ENCODE measurements at regions not wholly inside any gene's neighbourhood (a gene's known extent, or its start where the extent isn't known, plus 50 kb on each side); places are given as distances from the start of the nearest gene placed in this dataset.

DNA sequence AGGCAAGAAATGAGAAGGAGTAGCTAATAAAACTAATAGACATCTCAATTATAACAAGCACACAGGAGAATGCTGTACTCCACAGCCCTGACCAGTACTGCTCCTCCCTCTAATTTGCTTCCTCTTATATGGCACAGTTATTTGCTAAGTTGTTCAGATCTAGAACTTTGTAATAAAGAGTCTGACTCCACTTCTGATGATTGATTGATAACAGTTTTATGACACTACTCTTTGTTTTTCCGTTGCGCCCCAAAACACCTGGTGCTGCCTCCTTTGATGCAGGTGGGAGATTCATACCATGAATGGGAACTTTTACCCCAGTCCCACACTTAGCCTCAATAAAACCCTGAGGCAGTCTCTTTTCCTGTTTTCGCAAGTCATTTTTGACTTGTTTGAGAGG lies 777.7 kb downstream of the GBE1 start:
- no peak for DNase-seq (ENCODE audit: low spot score)
- Histone ChIP-seq H3K9me3 (ENCODE audit: control insufficient read depth in 4 of 4, low read length in 3 of 4) (no peaks in the 10 kb centered on the region), H3K4me1 (ENCODE audit: control insufficient read depth in 4 of 4, insufficient read depth in 4 of 4, low read length in 3 of 4) (no peaks in the 10 kb centered on the region), H3K4me3 (ENCODE audit: low read depth in 1 of 3, low read length in 3 of 3) (no peak overlapping the region), H3K27me3 (ENCODE audit: control insufficient read depth in 4 of 4, insufficient read depth in 4 of 4, low read length in 3 of 4) (no peaks in the 10 kb centered on the region), H3K36me3 (ENCODE audit: control insufficient read depth in 4 of 4, insufficient read depth in 3 of 4, low read depth in 1 of 4, low read length in 3 of 4) (no peaks in the 10 kb centered on the region), H3K27ac (ENCODE audit: low read depth in 1 of 2, low read length in 2 of 2) (no peak overlapping the region), H3K9ac (ENCODE audit: low read depth in 1 of 2, low read length in 2 of 2) (no peak overlapping the region)
- WGBS, result 89% methylated on average over 3 of the region's 3 CpGs
- TF ChIP-seq RXRA (IDR thresholded peaks at IDR 0.05) (no peak), SP1 (IDR thresholded peaks at IDR 0.05) (no peak), ATF3 (IDR thresholded peaks at IDR 0.05) (no peak), CTCF (IDR thresholded peaks at IDR 0.05; ENCODE audit: low read depth, low read length, missing input control) (no peak)

GRCh38 chr3:80978216-80978969 lies 783.1 kb downstream of the GBE1 start:
- no peak for DNase-seq (ENCODE audit: low spot score)
- Histone ChIP-seq H3K9ac (ENCODE audit: low read depth in 1 of 2, low read length in 2 of 2) (no peak overlapping the region), H3K36me3 (ENCODE audit: control insufficient read depth in 4 of 4, insufficient read depth in 3 of 4, low read depth in 1 of 4, low read length in 3 of 4) (no peaks in the 10 kb centered on the region), H3K27me3 (ENCODE audit: control insufficient read depth in 4 of 4, insufficient read depth in 4 of 4, low read length in 3 of 4) (no peaks in the 10 kb centered on the region), H3K27ac (ENCODE audit: low read depth in 1 of 2, low read length in 2 of 2) (no peak overlapping the region), H3K9me3 (ENCODE audit: control insufficient read depth in 4 of 4, low read length in 3 of 4) (no peaks in the 10 kb centered on the region), H3K4me1 (ENCODE audit: control insufficient read depth in 4 of 4, insufficient read depth in 4 of 4, low read length in 3 of 4) (no peaks in the 10 kb centered on the region), H3K4me3 (ENCODE audit: low read depth in 1 of 3, low read length in 3 of 3) (no peak overlapping the region)
- TF ChIP-seq GABPA (IDR thresholded peaks at IDR 0.05 in 1 of 2, conservative IDR thresholded peaks at IDR 0.05 in 1 of 2), result no peak
- WGBS, result 79% methylated on average over 4 of the region's 4 CpGs

- Histone ChIP-seq H3K36me3 (ENCODE audit: control insufficient read depth in 4 of 4, insufficient read depth in 3 of 4, low read depth in 1 of 4, low read length in 3 of 4) (no peaks in the 10 kb centered on the region), H3K4me1 (ENCODE audit: control insufficient read depth in 4 of 4, insufficient read depth in 4 of 4, low read length in 3 of 4) (no peaks in the 10 kb centered on the region), H3K9me3 (ENCODE audit: control insufficient read depth in 4 of 4, low read length in 3 of 4) (no peaks in the 10 kb centered on the region), H3K9ac (ENCODE audit: low read depth in 1 of 2, low read length in 2 of 2) (no peak overlapping the region), H3K27me3 (ENCODE audit: control insufficient read depth in 4 of 4, insufficient read depth in 4 of 4, low read length in 3 of 4) (no peaks in the 10 kb centered on the region), H3K27ac (ENCODE audit: low read depth in 1 of 2, low read length in 2 of 2) (no peak overlapping the region), H3K4me3 (ENCODE audit: low read depth in 1 of 3, low read length in 3 of 3) (no peak overlapping the region)
- DNase-seq (ENCODE audit: low spot score), result no peak
- no peak for TF ChIP-seq JUND (IDR thresholded peaks at IDR 0.05)
- no peak for TF ChIP-seq CTCF (IDR thresholded peaks at IDR 0.05; ENCODE audit: low read depth, low read length, missing input control)
- no peak for TF ChIP-seq TAF1 (conservative IDR thresholded peaks at IDR 0.05)
- no peak for TF ChIP-seq FOXA1 (IDR thresholded peaks at IDR 0.05)
- no peak for TF ChIP-seq SP1 (IDR thresholded peaks at IDR 0.05)
- TF ChIP-seq HNF4G (IDR thresholded peaks at IDR 0.05), result no peak
- TF ChIP-seq GABPA (IDR thresholded peaks at IDR 0.05 in 1 of 2, conservative IDR thresholded peaks at IDR 0.05 in 1 of 2), result no peak
- no peak for TF ChIP-seq YY1 (IDR thresholded peaks at IDR 0.05)
- no peak for TF ChIP-seq RAD21 (IDR thresholded peaks at IDR 0.05)
- no peak for TF ChIP-seq FOXA2 (IDR thresholded peaks at IDR 0.05)
- TF ChIP-seq, protein P1, sequence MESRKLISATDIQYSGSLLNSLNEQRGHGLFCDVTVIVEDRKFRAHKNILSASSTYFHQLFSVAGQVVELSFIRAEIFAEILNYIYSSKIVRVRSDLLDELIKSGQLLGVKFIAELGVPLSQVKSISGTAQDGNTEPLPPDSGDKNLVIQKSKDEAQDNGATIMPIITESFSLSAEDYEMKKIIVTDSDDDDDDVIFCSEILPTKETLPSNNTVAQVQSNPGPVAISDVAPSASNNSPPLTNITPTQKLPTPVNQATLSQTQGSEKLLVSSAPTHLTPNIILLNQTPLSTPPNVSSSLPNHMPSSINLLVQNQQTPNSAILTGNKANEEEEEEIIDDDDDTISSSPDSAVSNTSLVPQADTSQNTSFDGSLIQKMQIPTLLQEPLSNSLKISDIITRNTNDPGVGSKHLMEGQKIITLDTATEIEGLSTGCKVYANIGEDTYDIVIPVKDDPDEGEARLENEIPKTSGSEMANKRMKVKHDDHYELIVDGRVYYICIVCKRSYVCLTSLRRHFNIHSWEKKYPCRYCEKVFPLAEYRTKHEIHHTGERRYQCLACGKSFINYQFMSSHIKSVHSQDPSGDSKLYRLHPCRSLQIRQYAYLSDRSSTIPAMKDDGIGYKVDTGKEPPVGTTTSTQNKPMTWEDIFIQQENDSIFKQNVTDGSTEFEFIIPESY (IDR thresholded peaks at IDR 0.05), result no peak
- no peak for TF ChIP-seq HNF4A (conservative IDR thresholded peaks at IDR 0.05)
- TF ChIP-seq NR2F2 (IDR thresholded peaks at IDR 0.05), result no peak
- TF ChIP-seq REST (IDR thresholded peaks at IDR 0.05), result no peak
- WGBS, result 84% methylated on average over 1 of the region's 1 CpG
Observed at GRCh38 chr3:80970292-80970691, 791.2 kb downstream of the GBE1 start.
